SK-N-SH (cell line): ENCODE measurements at regions not wholly inside any gene's neighbourhood (a gene's known extent, or its start where the extent isn't known, plus 50 kb on each side); places are given as distances from the start of the nearest gene placed in this dataset.

ENCODE experiments used
- CTCF ChIA-PET: fragments of 300-600, 350-600 bp; formaldehyde crosslinking; extraction: SDS; loops from one replicate; lab custom pipeline; 2021; lab: Yijun Ruan, JAX
- POLR2A ChIA-PET: fragments of 350-600 bp; sonication (Branson Sonifier 250); formaldehyde crosslinking; extraction: SDS; loops from one replicate; lab custom pipeline; 2020; ENCODE audit warnings: antibody characterized with exemption, inconsistent platforms; lab: Yijun Ruan, JAX
- DNase-seq: peaks from one replicate; pipeline ENCODE4 v3.0.0; 2012
- H2AFZ ChIP-seq: fragments of 200-600 bp; sonication (generic); 2 replicates; pipeline ENCODE4 v1.8.1; 2016; ENCODE audit warnings: antibody characterized with exemption, mild to moderate bottlenecking, low read depth
- H3F3A ChIP-seq: fragments of 200-600 bp; sonication (generic); replicated peaks from 2 replicates; pipeline ENCODE3; 2016; ENCODE audit warnings: antibody characterized with exemption, mild to moderate bottlenecking; ENCODE audit not compliant: insufficient read depth
- H3K27ac ChIP-seq, 2 experiments: fragments of 200-500 bp in 1 of 2; fragments of 200-600 bp in 1 of 2; sonication (Bioruptor generic) in 1 of 2; sonication (generic), shearing (Covaris generic) in 1 of 2; 2 replicates each; pipeline versions ENCODE4 v1.5.1 to v1.6.1; 2014 to 2016; ENCODE audit warnings: low read depth in 2 of 2, inconsistent platforms in 1 of 2, low read length in 1 of 2, mild to moderate bottlenecking in 1 of 2, mixed read lengths in 1 of 2
- H3K27me3 ChIP-seq: fragments of 200-600 bp; sonication (generic), shearing (Covaris generic); 2 replicates; pipeline ENCODE4 v1.6.1; 2016; ENCODE audit warnings: mixed run types; ENCODE audit not compliant: insufficient read depth
- H3K36me3 ChIP-seq, 2 experiments: fragments of 200-500 bp in 1 of 2; fragments of 200-600 bp in 1 of 2; sonication (Bioruptor generic) in 1 of 2; sonication (generic) in 1 of 2; replicated peaks in 1 of 2; 2 replicates each; pipeline versions ENCODE3 to v1.5.1; 2014 to 2016; ENCODE audit warnings: low read length in 1 of 2, mild to moderate bottlenecking in 1 of 2; ENCODE audit not compliant: insufficient read depth in 2 of 2, control insufficient read depth in 1 of 2
- H3K4me1 ChIP-seq, 2 experiments: fragments of 200-500 bp in 1 of 2; fragments of 200-600 bp in 1 of 2; sonication (Bioruptor generic) in 1 of 2; sonication (generic), shearing (Covaris generic) in 1 of 2; 2 replicates each; pipeline versions ENCODE4 v1.5.1 to v1.6.1; 2014 to 2016; ENCODE audit warnings: low read depth in 1 of 2, low read length in 1 of 2, mixed run types in 1 of 2; ENCODE audit not compliant: insufficient read depth in 2 of 2, control insufficient read depth in 1 of 2
- H3K4me2 ChIP-seq: fragments of 200-600 bp; sonication (generic), shearing (Covaris generic); 2 replicates; pipeline ENCODE4 v1.6.1; 2017; ENCODE audit warnings: mixed run types
- H3K4me3 ChIP-seq, 2 experiments: fragments of 200-500 bp in 1 of 2; fragments of 200-600 bp in 1 of 2; sonication (Bioruptor generic) in 1 of 2; sonication (generic), shearing (Covaris generic) in 1 of 2; 2 replicates each; pipeline versions ENCODE4 v1.5.1 to v1.8.1; 2014 to 2016; ENCODE audit warnings: low read depth in 2 of 2, inconsistent platforms in 1 of 2, low read length in 1 of 2, mild to moderate bottlenecking in 1 of 2, mixed read lengths in 1 of 2, moderate library complexity in 1 of 2
- H3K79me2 ChIP-seq: fragments of 200-600 bp; sonication (generic); 2 replicates; pipeline ENCODE4 v1.8.1; 2017; ENCODE audit warnings: mild to moderate bottlenecking; ENCODE audit not compliant: insufficient read depth
- H3K9ac ChIP-seq: fragments of 200-600 bp; sonication (generic); 2 replicates; pipeline ENCODE4 v1.6.1; 2017; ENCODE audit warnings: mixed run types
- H3K9me2 ChIP-seq: fragments of 200-600 bp; sonication (generic); 2 replicates; pipeline ENCODE4 v1.6.1; 2017; ENCODE audit warnings: mixed run types
- H3K9me3 ChIP-seq: fragments of 200-600 bp; sonication (generic); 2 replicates; pipeline ENCODE4 v1.6.1; 2017; ENCODE audit warnings: mixed run types, mild to moderate bottlenecking, moderate library complexity
- H4K20me1 ChIP-seq: fragments of 200-600 bp; sonication (generic); 2 replicates; pipeline ENCODE4 v1.6.1; 2017; ENCODE audit warnings: mild to moderate bottlenecking, mixed run types; ENCODE audit not compliant: insufficient read depth
- EP300 ChIP-seq, 2 experiments: IDR thresholded peaks; 2 replicates each; pipeline versions ENCODE4 v1.4.0 to v1.6.1; 2012; ENCODE audit warnings: borderline replicate concordance in 1 of 2, low read depth in 1 of 2, low read length in 1 of 2
- FOSL2 ChIP-seq: IDR thresholded peaks from 2 replicates; pipeline ENCODE4 v1.4.0; 2012; ENCODE audit warnings: low read depth, mild to moderate bottlenecking, moderate library complexity, borderline replicate concordance
- FOXJ3 ChIP-seq: sonication (generic); formaldehyde crosslinking; IDR thresholded peaks from 2 replicates; pipeline ENCODE4 v1.5.1; 2020; ENCODE audit warnings: mild to moderate bottlenecking, missing genetic modification reagents
- FOXM1 ChIP-seq: IDR thresholded peaks from 2 replicates; pipeline ENCODE4 v1.4.0; 2012; ENCODE audit warnings: low read depth, mild to moderate bottlenecking
- MXI1 ChIP-seq: IDR thresholded peaks from 2 replicates; pipeline ENCODE4 v1.6.1; 2012; ENCODE audit warnings: mild to moderate bottlenecking, low read depth, low read length, improper control_type of control experiment
- NRF1 ChIP-seq: IDR thresholded peaks from 2 replicates; pipeline ENCODE4 v1.6.1; 2012; ENCODE audit warnings: low read depth, mild to moderate bottlenecking, low read length
- RAD21 ChIP-seq: IDR thresholded peaks from 2 replicates; pipeline ENCODE4 v1.6.1; 2012; ENCODE audit warnings: mild to moderate bottlenecking, low read length
- SIN3A ChIP-seq: IDR thresholded peaks from 2 replicates; pipeline ENCODE4 v1.6.1; 2012; ENCODE audit warnings: low read depth, mild to moderate bottlenecking, low read length, moderate library complexity, borderline replicate concordance
- TAF1 ChIP-seq: IDR thresholded peaks from 2 replicates; pipeline ENCODE4 v1.6.1; 2012; ENCODE audit warnings: low read depth, mild to moderate bottlenecking, low read length, moderate library complexity, borderline replicate concordance
- YY1 ChIP-seq: IDR thresholded peaks from 2 replicates; pipeline ENCODE4 v1.4.0; 2012; ENCODE audit warnings: low read depth, mild to moderate bottlenecking
- whole genome bisulfite sequencing: methylation state at CpG from one replicate; pipeline ENCODE4 v1.1.6; 2017; ENCODE audit warnings: low lambda C conversion rate; 5-methylcytosine and 5-hydroxymethylcytosine counted together
- TF ChIP-seq, protein P1 (sequence below): IDR thresholded peaks from 2 replicates; pipeline ENCODE4; 2012
- TF ChIP-seq, protein P2 (sequence below): IDR thresholded peaks from 2 replicates; pipeline ENCODE4 v1.4.0; 2012; ENCODE audit warnings: low read depth, borderline replicate concordance
- TF ChIP-seq, protein P3 (sequence below): fragments of 150-350 bp; IDR thresholded peaks from 2 replicates; pipeline ENCODE4 v1.6.1; 2016; ENCODE audit warnings: mild to moderate bottlenecking, low read depth, low read length
- TF ChIP-seq, protein P4 (sequence below): fragments of 200-600 bp; sonication (generic); IDR thresholded peaks from 2 replicates; pipeline ENCODE4 v1.6.1; 2017; ENCODE audit warnings: antibody characterized with exemption, mild to moderate bottlenecking, moderate library complexity

DNA sequence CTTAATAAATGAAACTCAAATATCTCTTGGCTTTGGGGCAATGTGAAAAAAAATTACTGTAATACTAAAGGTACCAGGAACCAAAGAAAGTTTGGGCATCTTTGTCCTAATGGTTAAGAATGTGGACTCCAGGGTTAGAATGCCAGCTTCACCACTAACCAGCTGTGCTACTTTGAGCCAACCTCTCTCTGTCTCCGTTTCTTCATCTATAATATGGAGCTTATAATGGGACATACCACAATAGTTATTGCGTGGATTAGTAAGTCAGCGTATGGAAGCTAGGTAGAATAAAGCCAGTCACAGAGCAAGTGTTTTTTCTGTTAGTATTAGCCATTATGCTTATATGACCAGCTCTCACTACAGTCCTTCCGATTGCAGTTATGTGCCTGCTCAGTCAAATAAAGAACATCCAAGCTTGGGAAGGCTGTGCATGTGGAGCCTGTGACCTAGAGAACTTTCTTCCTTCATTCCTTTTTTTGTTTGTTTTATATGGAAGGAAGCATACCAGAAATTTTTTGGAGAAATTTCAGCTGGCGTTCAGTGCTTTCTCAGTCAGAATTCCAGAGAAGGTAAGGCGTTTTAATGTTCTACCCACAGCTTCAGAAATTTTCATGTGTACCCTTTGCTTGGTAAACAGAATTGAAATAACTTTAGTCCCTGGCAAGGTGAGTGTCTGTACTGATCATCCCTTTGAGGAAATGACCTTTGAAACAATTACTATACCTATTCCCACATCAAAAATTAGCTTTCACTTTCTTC, 114.0 kb upstream of the RND3 start:
- no peak overlapping the region for H3K4me3 ChIP-seq
- peak overlapping the region; percentile 67; the same call in 1 of the 2 replicates for H2AFZ ChIP-seq
- peaks cover 0 to 4% of the 10 kb centered on the region in 2 experiments; a peak in 3 of 4 replicates for H3K4me1 ChIP-seq
- peaks cover 5% of the 10 kb centered on the region for H3K9me3 ChIP-seq
- WGBS, result 80% methylated on average over 6 of the region's 6 CpGs
- H3K79me2 ChIP-seq, result no peaks in the 10 kb centered on the region
- no peaks in the 10 kb centered on the region for H3K27me3 ChIP-seq
- H3K9me2 ChIP-seq, result no peaks in the 10 kb centered on the region
- peak overlapping the region; percentile 34 to 76 for H3K27ac ChIP-seq
- no peak for TF ChIP-seq RAD21
- TF ChIP-seq, protein P1, sequence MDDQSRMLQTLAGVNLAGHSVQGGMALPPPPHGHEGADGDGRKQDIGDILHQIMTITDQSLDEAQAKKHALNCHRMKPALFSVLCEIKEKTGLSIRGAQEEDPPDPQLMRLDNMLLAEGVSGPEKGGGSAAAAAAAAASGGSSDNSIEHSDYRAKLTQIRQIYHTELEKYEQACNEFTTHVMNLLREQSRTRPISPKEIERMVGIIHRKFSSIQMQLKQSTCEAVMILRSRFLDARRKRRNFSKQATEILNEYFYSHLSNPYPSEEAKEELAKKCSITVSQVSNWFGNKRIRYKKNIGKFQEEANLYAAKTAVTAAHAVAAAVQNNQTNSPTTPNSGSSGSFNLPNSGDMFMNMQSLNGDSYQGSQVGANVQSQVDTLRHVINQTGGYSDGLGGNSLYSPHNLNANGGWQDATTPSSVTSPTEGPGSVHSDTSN, result no peak
- TF ChIP-seq, protein P2, sequence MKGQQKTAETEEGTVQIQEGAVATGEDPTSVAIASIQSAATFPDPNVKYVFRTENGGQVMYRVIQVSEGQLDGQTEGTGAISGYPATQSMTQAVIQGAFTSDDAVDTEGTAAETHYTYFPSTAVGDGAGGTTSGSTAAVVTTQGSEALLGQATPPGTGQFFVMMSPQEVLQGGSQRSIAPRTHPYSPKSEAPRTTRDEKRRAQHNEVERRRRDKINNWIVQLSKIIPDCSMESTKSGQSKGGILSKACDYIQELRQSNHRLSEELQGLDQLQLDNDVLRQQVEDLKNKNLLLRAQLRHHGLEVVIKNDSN, result no peak
- no peak for TF ChIP-seq FOSL2
- no peak for TF ChIP-seq NRF1
- no peak for TF ChIP-seq EP300 (IDR thresholded peaks at IDR 0.05; ENCODE audit: borderline replicate concordance in 1 of 2, low read depth in 1 of 2, low read length in 1 of 2)
- no peak for TF ChIP-seq YY1
- TF ChIP-seq FOXM1, result no peak
- TF ChIP-seq, protein P3, sequence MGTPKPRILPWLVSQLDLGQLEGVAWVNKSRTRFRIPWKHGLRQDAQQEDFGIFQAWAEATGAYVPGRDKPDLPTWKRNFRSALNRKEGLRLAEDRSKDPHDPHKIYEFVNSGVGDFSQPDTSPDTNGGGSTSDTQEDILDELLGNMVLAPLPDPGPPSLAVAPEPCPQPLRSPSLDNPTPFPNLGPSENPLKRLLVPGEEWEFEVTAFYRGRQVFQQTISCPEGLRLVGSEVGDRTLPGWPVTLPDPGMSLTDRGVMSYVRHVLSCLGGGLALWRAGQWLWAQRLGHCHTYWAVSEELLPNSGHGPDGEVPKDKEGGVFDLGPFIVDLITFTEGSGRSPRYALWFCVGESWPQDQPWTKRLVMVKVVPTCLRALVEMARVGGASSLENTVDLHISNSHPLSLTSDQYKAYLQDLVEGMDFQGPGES, result no peak
- TF ChIP-seq TAF1, result no peak
- no peak for TF ChIP-seq FOXJ3 (CRISPR knock-in tag)
- H3K9ac ChIP-seq, result peak overlapping the region; percentile 12
- 0 out of 2 replicates have a peak overlapping the region, but pooled peaks have one; percentile 26 for H3K4me2 ChIP-seq
- DNase-seq, result no peak
- CTCF ChIA-PET, result interaction anchor here (1.2 to 1.8 kb wide), 3 partner anchors 9 to 397 kb away, joined by 3 to 6 read pairs (median 5); no protein-coding TSS in a partner anchor
- H4K20me1 ChIP-seq, result no peaks in the 10 kb centered on the region
- POLR2A ChIA-PET, result no interaction called here
- peaks cover 9% of the 10 kb centered on the region for H3F3A ChIP-seq
- peaks cover 0 to 9% of the 10 kb centered on the region in 2 experiments for H3K36me3 ChIP-seq

DNA sequence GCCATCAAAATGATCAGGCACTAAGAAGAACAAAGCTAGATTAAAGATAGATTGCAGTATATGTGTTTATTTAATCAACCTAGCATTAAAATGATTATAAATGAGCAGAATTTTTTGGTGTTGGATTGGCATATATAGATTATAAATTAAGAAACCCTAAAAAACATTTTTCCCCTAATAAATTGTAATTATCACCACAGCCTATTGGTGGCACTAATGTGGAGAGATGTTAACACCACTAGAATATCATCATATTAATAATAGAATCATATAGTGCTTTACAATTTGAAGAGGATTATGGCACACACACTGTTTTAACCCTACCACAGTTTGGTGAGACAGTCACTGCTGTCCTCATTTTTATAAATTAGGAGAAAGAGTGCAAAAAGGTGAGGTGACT, 112.4 kb upstream of the RND3 start:
- no peak overlapping the region for H3K27ac ChIP-seq
- peaks cover 0 to 9% of the 10 kb centered on the region in 2 experiments for H3K36me3 ChIP-seq
- DNase-seq, result no peak
- peaks cover 5% of the 10 kb centered on the region for H3K9me3 ChIP-seq
- H3K9ac ChIP-seq, result no peak overlapping the region
- H3K79me2 ChIP-seq, result no peaks in the 10 kb centered on the region
- H3K4me2 ChIP-seq, result no peak overlapping the region
- no peaks in the 10 kb centered on the region for H4K20me1 ChIP-seq
- TF ChIP-seq, protein P4, sequence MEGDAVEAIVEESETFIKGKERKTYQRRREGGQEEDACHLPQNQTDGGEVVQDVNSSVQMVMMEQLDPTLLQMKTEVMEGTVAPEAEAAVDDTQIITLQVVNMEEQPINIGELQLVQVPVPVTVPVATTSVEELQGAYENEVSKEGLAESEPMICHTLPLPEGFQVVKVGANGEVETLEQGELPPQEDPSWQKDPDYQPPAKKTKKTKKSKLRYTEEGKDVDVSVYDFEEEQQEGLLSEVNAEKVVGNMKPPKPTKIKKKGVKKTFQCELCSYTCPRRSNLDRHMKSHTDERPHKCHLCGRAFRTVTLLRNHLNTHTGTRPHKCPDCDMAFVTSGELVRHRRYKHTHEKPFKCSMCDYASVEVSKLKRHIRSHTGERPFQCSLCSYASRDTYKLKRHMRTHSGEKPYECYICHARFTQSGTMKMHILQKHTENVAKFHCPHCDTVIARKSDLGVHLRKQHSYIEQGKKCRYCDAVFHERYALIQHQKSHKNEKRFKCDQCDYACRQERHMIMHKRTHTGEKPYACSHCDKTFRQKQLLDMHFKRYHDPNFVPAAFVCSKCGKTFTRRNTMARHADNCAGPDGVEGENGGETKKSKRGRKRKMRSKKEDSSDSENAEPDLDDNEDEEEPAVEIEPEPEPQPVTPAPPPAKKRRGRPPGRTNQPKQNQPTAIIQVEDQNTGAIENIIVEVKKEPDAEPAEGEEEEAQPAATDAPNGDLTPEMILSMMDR, result peak; percentile 35; the same call in 1 of the 2 replicates
- no peak for TF ChIP-seq MXI1
- TF ChIP-seq SIN3A, result no peak
- peak; percentile 24; the same call in 1 of the 2 replicates for TF ChIP-seq RAD21
- H2AFZ ChIP-seq, result no peak overlapping the region
- H3K4me3 ChIP-seq, result no peak overlapping the region
- H3K9me2 ChIP-seq, result no peaks in the 10 kb centered on the region
- H3K27me3 ChIP-seq, result no peaks in the 10 kb centered on the region
- ChIA-PET CTCF (interaction anchor here (1.1 to 1.2 kb wide), 2 partner anchors 12 to 398 kb away, joined by 3 read pairs; no protein-coding TSS in a partner anchor), POLR2A (no interaction called here)
- peaks cover 11% of the 10 kb centered on the region for H3F3A ChIP-seq
- H3K4me1 ChIP-seq, result peaks cover 0 to 4% of the 10 kb centered on the region in 2 experiments; a peak in 3 of 4 replicates
